ENCODE measurements at regions not wholly inside any gene's neighbourhood (a gene's known extent, or its start where the extent isn't known, plus 50 kb on each side); places are given as distances from the start of the nearest gene placed in this dataset.

GRCh38 chr20:11376998-11377397 is 540.7 kb upstream of the BTBD3 start:
- TF ChIP-seq CTCF (IDR thresholded peaks at IDR 0.05; ENCODE audit: poor library complexity, severe bottlenecking) (no peak), SMC3 (conservative IDR thresholded peaks at IDR 0.05; ENCODE audit: poor library complexity) (no peak), RAD21 (conservative IDR thresholded peaks at IDR 0.05) (no peak), MXI1 (conservative IDR thresholded peaks at IDR 0.05; ENCODE audit: poor library complexity, severe bottlenecking) (no peak), EZH2 (IDR thresholded peaks at IDR 0.05; ENCODE audit: borderline replicate concordance, insufficient read depth, low read length, poor library complexity, severe bottlenecking) (no peak), REST (IDR thresholded peaks at IDR 0.05; ENCODE audit: borderline replicate concordance) (no peak), TAF1 (IDR thresholded peaks at IDR 0.05; ENCODE audit: low read depth) (no peak), POLR2AphosphoS5 (IDR thresholded peaks at IDR 0.05) (no peak), EP300 (conservative IDR thresholded peaks at IDR 0.05; ENCODE audit: poor library complexity, severe bottlenecking) (no peak)

Measured in neural cell (in vitro differentiated cells).